DMS153 treated with DMSO at 0.1 percent for 48 hours (cell line): ENCODE measurements at regions not wholly inside any gene's neighbourhood (a gene's known extent, or its start where the extent isn't known, plus 50 kb on each side); places are given as distances from the start of the nearest gene placed in this dataset.
"Not testable (repeated sequence)": the region's sequence is repeated elsewhere in the genome, so short reads cannot be mapped to it uniquely, and the experiment has no call there.

Experiments used
- DNase-seq: peaks from one replicate; lab custom pipeline; 2025; ENCODE audit not compliant: unreplicated experiment; lab: John Stamatoyannopoulos, UW

GRCh38 chr2:185475914-185476313, 262.7 kb upstream of the FSIP2 start:
- DNase-seq = no peak

- no peak for DNase-seq
Measured at GRCh38 chr2:185477452-185477851, 261.2 kb upstream of the FSIP2 start.

GRCh38 chr2:185484602-185485001, 254.0 kb upstream of the FSIP2 start:
- no peak for DNase-seq

GRCh38 chr2:185502351-185502750, 236.3 kb upstream of the FSIP2 start:
- DNase-seq = no peak

- DNase-seq = no peak
Measured at GRCh38 chr2:185507719-185508118, 230.9 kb upstream of the FSIP2 start.

- no peak for DNase-seq
Measured at GRCh38 chr2:185510060-185510459, 228.5 kb upstream of the FSIP2 start.

- no peak for DNase-seq
Measured at GRCh38 chr2:185511925-185512324, 226.7 kb upstream of the FSIP2 start.

- no peak for DNase-seq
Measured at GRCh38 chr2:185522472-185522871, 216.1 kb upstream of the FSIP2 start.

GRCh38 chr2:185524242-185524641, 214.4 kb upstream of the FSIP2 start:
- DNase-seq = not testable (repeated sequence)

GRCh38 chr2:185526161-185526560, 212.4 kb upstream of the FSIP2 start:
- no peak for DNase-seq

- no peak for DNase-seq
Measured at GRCh38 chr2:185531721-185532120, 206.9 kb upstream of the FSIP2 start.

- DNase-seq = no peak
Measured at GRCh38 chr2:185537689-185538088, 200.9 kb upstream of the FSIP2 start.

- DNase-seq = no peak
Measured at GRCh38 chr2:185567196-185567595, 171.4 kb upstream of the FSIP2 start.

- no peak for DNase-seq
Measured at GRCh38 chr2:185567940-185568339, 170.7 kb upstream of the FSIP2 start.

GRCh38 chr2:185578322-185578721, 160.3 kb upstream of the FSIP2 start:
- DNase-seq = no peak

- no peak for DNase-seq
Measured at GRCh38 chr2:185583058-185583816, 155.4 kb upstream of the FSIP2 start.

- not testable (repeated sequence) for DNase-seq
Measured at GRCh38 chr2:185585165-185585564, 153.4 kb upstream of the FSIP2 start.

GRCh38 chr2:185591276-185591675, 147.3 kb upstream of the FSIP2 start:
- DNase-seq = not testable (repeated sequence)

- no peak for DNase-seq
Measured at GRCh38 chr2:185607945-185608344, 130.7 kb upstream of the FSIP2 start.

- DNase-seq = no peak
Measured at GRCh38 chr2:185608799-185609198, 129.8 kb upstream of the FSIP2 start.

GRCh38 chr2:185610301-185610700, 128.3 kb upstream of the FSIP2 start:
- DNase-seq = no peak

- DNase-seq = no peak
Measured at GRCh38 chr2:185618625-185619024, 120.0 kb upstream of the FSIP2 start.

GRCh38 chr2:185625604-185626003, 113.0 kb upstream of the FSIP2 start:
- no peak for DNase-seq
